ENCODE measurements at regions not wholly inside any gene's neighbourhood (a gene's known extent, or its start where the extent isn't known, plus 50 kb on each side); places are given as distances from the start of the nearest gene placed in this dataset.

- Histone ChIP-seq H3K4me1 (ENCODE audit: control insufficient read depth, insufficient read depth, low read length) (no peaks in the 10 kb centered on the region), H3K9me3 (ENCODE audit: control insufficient read depth, insufficient read depth, low read depth, low read length) (no peaks in the 10 kb centered on the region), H3K27me3 (ENCODE audit: control insufficient read depth, insufficient read depth, low read length) (no peaks in the 10 kb centered on the region), H3K4me3 (ENCODE audit: low read depth in 2 of 2, low read length in 2 of 2) (no peak overlapping the region), H3K27ac (ENCODE audit: low read length) (no peak overlapping the region), H3K36me3 (ENCODE audit: control insufficient read depth, insufficient read depth, low read length) (no peaks in the 10 kb centered on the region)
- intact Hi-C loops (cut with micrococcal nuclease; ENCODE audit: unreplicated experiment): no loop called here
- DNase-seq (ENCODE audit: low read depth, low spot score) (no peak), ATAC-seq (no peak)
- BruUV-seq (replicated peaks): no TSS peak
- no peak for TF ChIP-seq CTCF (IDR thresholded peaks at IDR 0.05)
- POLR2A ChIA-PET: no interaction called here
- CTCF ChIA-PET: no interaction called here
- in situ Hi-C loops (cut with HindIII; ENCODE audit: low pct_unique_long_range_greater_than_20kb, low sequenced_read_pairs): no loop called here
Measured at GRCh38 chr3:181851063-181851462, 139.3 kb downstream of the SOX2 start.

GRCh38 chr3:181855825-181856224, 144.1 kb downstream of the SOX2 start:
- no peaks in the 10 kb centered on the region for H3K9me3 ChIP-seq (ENCODE audit: control insufficient read depth, insufficient read depth, low read depth, low read length)
- BruUV-seq (replicated peaks): no TSS peak

More at GRCh38 chr3:181855825-181856224, 144.1 kb downstream of the SOX2 start:
- Histone ChIP-seq H3K36me3 (ENCODE audit: control insufficient read depth, insufficient read depth, low read length) (no peaks in the 10 kb centered on the region), H3K4me3 (ENCODE audit: low read depth in 2 of 2, low read length in 2 of 2) (no peak overlapping the region), H3K4me1 (ENCODE audit: control insufficient read depth, insufficient read depth, low read length) (no peaks in the 10 kb centered on the region), H3K27me3 (ENCODE audit: control insufficient read depth, insufficient read depth, low read length) (no peaks in the 10 kb centered on the region), H3K27ac (ENCODE audit: low read length) (no peak overlapping the region)
- CTCF ChIA-PET: no interaction called here
- POLR2A ChIA-PET: no interaction called here
- intact Hi-C loops (cut with micrococcal nuclease; ENCODE audit: unreplicated experiment): no loop called here
- DNase-seq (ENCODE audit: low read depth, low spot score): no peak
- no peak for ATAC-seq
- TF ChIP-seq SIN3A (IDR thresholded peaks at IDR 0.05; ENCODE audit: borderline replicate concordance, insufficient read depth, low read depth, low read length): no peak
- TF ChIP-seq POLR2AphosphoS5 (IDR thresholded peaks at IDR 0.05; ENCODE audit: low read depth, low read length): no peak
- TF ChIP-seq TCF7L2 (IDR thresholded peaks at IDR 0.05; ENCODE audit: low read depth, low read length): no peak
- TF ChIP-seq REST (IDR thresholded peaks at IDR 0.05; ENCODE audit: insufficient read depth in 1 of 2, low read depth in 2 of 2, low read length in 1 of 2): no peak
- TF ChIP-seq CTCF (IDR thresholded peaks at IDR 0.05): no peak
- in situ Hi-C loops (cut with HindIII; ENCODE audit: low pct_unique_long_range_greater_than_20kb, low sequenced_read_pairs): no loop called here

All from Panc1 (cell line).